ENCODE measurements at regions not wholly inside any gene's neighbourhood (a gene's known extent, or its start where the extent isn't known, plus 50 kb on each side); places are given as distances from the start of the nearest gene placed in this dataset.

- TF ChIP-seq CTCF (IDR thresholded peaks at IDR 0.05) (no peak), POLR2A (IDR thresholded peaks at IDR 0.05) (no peak)
Measured at GRCh38 chr9:2925016-2925415, 81.1 kb upstream of the PUM3 start.

Measured in lower leg skin (tissue), 3 donors.